Umbilical cord (tissue), 1 donor: ENCODE measurements at regions not wholly inside any gene's neighbourhood (a gene's known extent, or its start where the extent isn't known, plus 50 kb on each side); places are given as distances from the start of the nearest gene placed in this dataset.

Experiments
- DNase-seq: peaks from one replicate; pipeline ENCODE4 v3.0.0-alpha.2; 2015; ENCODE audit warnings: low spot score

DNA sequence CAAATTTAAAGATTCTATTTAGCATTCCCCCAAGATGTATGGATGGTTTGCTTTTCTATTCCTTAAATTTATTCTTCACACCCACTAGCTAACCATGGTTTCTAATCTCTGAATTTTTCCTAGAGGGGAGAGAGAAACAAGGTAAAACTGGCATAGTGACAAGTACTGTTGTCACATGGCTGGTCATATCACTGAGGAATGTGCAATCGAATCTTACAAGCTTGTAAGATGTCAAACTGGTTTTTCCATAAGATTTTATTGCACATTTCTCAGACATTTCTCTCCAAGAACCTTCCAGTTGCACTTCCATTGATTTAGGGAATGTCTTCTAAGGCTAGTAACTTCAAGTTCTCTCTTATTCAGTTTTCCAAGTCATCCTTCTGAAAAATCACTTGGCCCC, 89.8 kb downstream of the MBL2 start:
- DNase-seq: peak; percentile 33

DNA sequence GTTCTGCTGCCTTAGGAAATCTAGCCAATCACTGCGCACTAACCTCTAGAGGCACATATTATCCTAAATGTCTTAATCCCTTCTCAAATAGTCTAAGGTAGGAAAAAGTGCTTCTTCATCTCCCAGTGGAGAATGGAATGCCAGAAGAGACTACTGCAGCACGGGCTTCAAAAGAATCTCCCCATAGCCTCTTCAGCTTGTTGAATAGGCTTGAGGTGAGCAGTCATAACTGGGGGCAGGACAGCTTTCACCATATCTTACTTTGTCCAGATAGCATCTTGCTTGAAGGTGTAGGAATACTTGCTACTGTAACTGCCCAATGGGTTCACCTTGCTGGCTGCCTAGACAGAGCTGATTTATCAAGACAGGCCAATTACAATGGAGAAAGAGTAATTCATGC, 88.8 kb downstream of the MBL2 start:
- DNase-seq: no peak

DNA sequence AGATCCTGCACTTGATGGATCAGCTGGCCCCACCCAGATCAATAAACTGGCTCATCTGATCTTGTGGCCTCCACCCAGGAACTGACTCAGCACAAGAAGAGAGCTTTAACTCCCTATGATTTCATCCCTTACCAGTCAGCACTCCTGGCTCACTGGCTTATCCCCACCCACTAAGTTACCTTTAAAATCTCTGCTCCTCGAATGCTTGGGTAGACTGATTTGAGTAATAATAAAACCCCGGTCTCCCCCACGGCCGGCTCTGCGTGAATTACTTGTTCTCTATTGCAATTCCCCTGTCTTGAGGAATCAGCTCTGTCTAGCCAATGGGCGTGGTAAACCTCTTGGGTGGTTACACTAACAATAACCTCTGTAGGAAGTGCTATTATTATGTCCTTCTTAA, 83.7 kb downstream of the MBL2 start:
- DNase-seq: no peak

DNA sequence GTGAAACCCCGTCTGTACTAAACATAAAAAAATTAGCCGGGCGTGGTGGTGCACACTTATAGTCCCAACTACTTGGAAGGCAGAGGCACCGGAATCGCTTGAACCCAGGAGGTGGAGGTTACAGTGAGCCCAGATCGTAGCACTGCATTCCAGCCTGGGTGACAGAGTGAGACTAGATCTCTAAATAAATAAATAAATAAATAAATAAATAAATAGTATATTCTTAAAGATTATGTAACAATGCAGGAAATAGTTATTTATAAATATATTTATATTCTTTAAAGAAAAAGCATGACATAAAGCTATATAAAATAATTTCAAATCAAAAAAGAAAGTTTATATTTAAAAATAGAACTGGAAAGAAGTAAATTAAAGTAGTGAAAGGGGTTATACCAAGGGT, 76.4 kb downstream of the MBL2 start:
- DNase-seq: no peak

DNA sequence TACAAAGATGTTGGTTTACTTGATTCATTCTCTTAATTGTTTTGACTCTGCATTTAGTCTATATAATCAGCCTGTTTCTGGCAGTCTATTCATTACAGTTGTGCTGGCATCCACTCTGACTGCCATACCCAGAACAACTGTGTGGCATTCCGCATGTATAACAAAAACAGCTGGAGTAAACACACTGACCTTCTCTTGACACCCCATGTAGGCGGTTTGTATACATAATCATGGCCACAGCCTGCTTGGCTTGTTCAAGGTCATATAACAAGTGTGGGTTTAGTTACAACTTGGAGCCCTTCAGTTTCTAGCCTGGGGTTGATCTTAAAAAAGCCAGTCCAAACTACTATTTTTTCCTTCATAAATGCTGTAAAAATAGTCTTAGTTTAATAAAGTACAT, 70.9 kb downstream of the MBL2 start:
- DNase-seq: no peak

DNA sequence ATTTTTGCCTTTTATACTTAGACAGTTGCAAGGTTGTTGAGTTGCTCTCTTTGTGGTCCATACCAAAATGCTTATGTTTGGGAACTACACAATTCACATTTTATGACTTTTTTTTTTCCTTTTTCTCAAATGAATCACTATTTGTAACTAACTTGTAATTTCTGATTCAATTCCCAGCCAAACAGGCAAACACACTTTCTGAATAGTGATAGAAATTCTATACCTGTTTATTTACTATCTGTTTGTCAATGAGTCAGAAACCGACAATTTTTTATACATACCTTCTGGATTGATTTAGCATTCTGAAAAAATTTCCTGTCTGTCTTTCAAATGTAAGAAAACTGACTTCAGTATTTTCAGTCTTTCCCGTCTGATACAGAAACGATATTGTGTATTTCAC, 69.1 kb downstream of the MBL2 start:
- DNase-seq: no peak

DNA sequence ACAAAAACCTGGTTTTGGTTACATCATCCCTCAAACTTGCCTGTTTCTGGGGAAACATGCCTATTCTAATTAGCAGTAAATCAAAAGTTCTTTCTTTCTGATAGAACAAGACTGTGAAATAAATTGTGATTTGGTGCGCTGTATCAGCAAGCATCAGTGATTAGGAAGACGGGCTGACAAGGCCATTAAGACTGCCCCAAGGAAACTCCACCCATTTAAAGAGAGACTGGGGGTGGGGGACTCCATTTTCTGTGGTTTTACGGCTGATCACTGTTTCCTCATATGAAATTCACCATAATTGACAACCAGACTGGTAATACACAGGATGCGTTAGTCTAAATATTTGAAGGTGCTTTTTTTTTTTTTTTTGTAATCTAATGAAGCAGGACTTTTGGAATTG, 68.7 kb downstream of the MBL2 start:
- DNase-seq: peak; percentile 14

DNA sequence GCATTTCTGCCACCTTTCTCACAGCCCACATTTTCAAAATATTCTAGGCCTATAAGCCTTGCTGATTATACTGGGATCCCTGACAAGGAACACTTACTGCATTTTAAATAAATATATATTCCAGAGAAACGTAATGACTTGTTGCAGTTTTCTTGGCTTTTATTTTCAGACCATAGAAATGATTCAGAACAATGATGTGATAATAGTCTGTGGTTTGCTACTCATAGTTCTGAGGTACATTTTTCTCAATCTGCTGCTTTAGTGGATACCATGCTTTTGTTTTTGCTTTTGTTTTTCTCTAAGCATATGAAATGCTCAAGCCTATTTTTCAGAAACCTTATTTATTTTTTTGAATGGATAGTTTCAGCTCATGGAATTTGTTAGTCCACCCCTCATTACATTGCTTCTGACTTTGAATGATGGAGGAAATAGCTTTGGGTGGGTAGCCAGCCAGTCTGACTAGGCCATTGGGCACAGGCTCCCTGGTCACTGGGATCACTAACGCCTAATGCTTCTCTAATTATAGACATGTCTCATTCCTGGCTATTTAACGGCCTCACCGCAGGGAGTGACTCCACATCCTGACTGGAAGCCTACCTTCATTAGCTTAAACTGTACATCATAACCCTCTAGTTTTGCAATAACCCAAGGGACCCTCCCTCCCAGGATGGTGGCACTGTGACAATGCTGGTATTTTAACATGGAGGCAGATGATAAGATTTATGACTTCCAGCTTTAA, 66.1 kb downstream of the MBL2 start:
- no peak for DNase-seq
